ENCODE measurements at regions not wholly inside any gene's neighbourhood (a gene's known extent, or its start where the extent isn't known, plus 50 kb on each side); places are given as distances from the start of the nearest gene placed in this dataset.
A peak's percentile ranks its signal among the peaks of the same experiment; 100 is the strongest.
"Not testable (repeated sequence)": the region's sequence is repeated elsewhere in the genome, so short reads cannot be mapped to it uniquely, and the experiment has no call there.

GRCh38 chr5:34188001-34188822, 145.2 kb upstream of the C1QTNF3 start:
- not testable (repeated sequence) for H3K4me3 ChIP-seq (ENCODE audit: low read length); H3K27ac ChIP-seq (ENCODE audit: low read depth, low read length); H3K27ac Mint-ChIP-seq; H3K36me3 ChIP-seq (ENCODE audit: control insufficient read depth, insufficient read depth, low read length); H3K4me3 Mint-ChIP-seq; H3K4me1 ChIP-seq (ENCODE audit: control insufficient read depth, insufficient read depth, low read length); H3K27me3 ChIP-seq (ENCODE audit: control insufficient read depth, insufficient read depth, low read length, poor library complexity, severe bottlenecking); H3K27me3 Mint-ChIP-seq (ENCODE audit: insufficient read depth); H3K9me3 ChIP-seq (ENCODE audit: control insufficient read depth, low read length); H3K9ac ChIP-seq (ENCODE audit: extremely low read depth, low read length, poor library complexity, severe bottlenecking)
- peak; percentile 92 for DNase-seq
- peaks cover 63% of the 10 kb centered on the region for H3K36me3 Mint-ChIP-seq (ENCODE audit: low read depth)
- H3K4me1 Mint-ChIP-seq, result peaks cover 20% of the 10 kb centered on the region
- TF ChIP-seq CTCF (conservative IDR thresholded peaks at IDR 0.05), result peak; percentile 84
- H3K9me3 Mint-ChIP-seq, result peaks cover 20% of the 10 kb centered on the region
- WGBS, 2 experiments (ENCODE audit: insufficient coverage in 1 of 2, insufficient read length in 1 of 2), result 91 to 95% methylated on average over 6 to 8 of the region's 11 CpGs

- DNase-seq; H3K9ac ChIP-seq (ENCODE audit: extremely low read depth, low read length, poor library complexity, severe bottlenecking); H3K27ac Mint-ChIP-seq; H3K9me3 ChIP-seq (ENCODE audit: control insufficient read depth, low read length); H3K27me3 Mint-ChIP-seq (ENCODE audit: insufficient read depth); H3K36me3 ChIP-seq (ENCODE audit: control insufficient read depth, insufficient read depth, low read length); H3K4me1 ChIP-seq (ENCODE audit: control insufficient read depth, insufficient read depth, low read length); H3K4me3 Mint-ChIP-seq; H3K27me3 ChIP-seq (ENCODE audit: control insufficient read depth, insufficient read depth, low read length, poor library complexity, severe bottlenecking); H3K27ac ChIP-seq (ENCODE audit: low read depth, low read length); H3K4me3 ChIP-seq (ENCODE audit: low read length): not testable (repeated sequence)
- Mint-ChIP-seq H3K9me3 (peaks cover 20% of the 10 kb centered on the region), H3K4me1 (peaks cover 25% of the 10 kb centered on the region), H3K36me3 (ENCODE audit: low read depth) (peaks cover 64% of the 10 kb centered on the region)
- WGBS, 2 experiments (ENCODE audit: insufficient coverage in 1 of 2, insufficient read length in 1 of 2), result 94% methylated on average over 10 to 18 of the region's 21 CpGs
Observed at GRCh38 chr5:34189246-34189645, 146.2 kb upstream of the C1QTNF3 start.

- H3K4me1 ChIP-seq (ENCODE audit: control insufficient read depth, insufficient read depth, low read length); H3K4me3 ChIP-seq (ENCODE audit: low read length); H3K27ac ChIP-seq (ENCODE audit: low read depth, low read length); H3K27me3 Mint-ChIP-seq (ENCODE audit: insufficient read depth); H3K27ac Mint-ChIP-seq; H3K36me3 ChIP-seq (ENCODE audit: control insufficient read depth, insufficient read depth, low read length); H3K9me3 ChIP-seq (ENCODE audit: control insufficient read depth, low read length); H3K4me3 Mint-ChIP-seq; H3K27me3 ChIP-seq (ENCODE audit: control insufficient read depth, insufficient read depth, low read length, poor library complexity, severe bottlenecking); H3K9ac ChIP-seq (ENCODE audit: extremely low read depth, low read length, poor library complexity, severe bottlenecking): not testable (repeated sequence)
- H3K36me3 Mint-ChIP-seq (ENCODE audit: low read depth), result peaks cover 64% of the 10 kb centered on the region
- WGBS, 2 experiments (ENCODE audit: insufficient coverage in 1 of 2, insufficient read length in 1 of 2), result 94 to 99% methylated on average over 16 of the region's 16 CpGs
- peak; percentile 41 for DNase-seq
- peaks cover 25% of the 10 kb centered on the region for H3K4me1 Mint-ChIP-seq
- peaks cover 20% of the 10 kb centered on the region for H3K9me3 Mint-ChIP-seq
Observed at GRCh38 chr5:34189752-34190411, 146.9 kb upstream of the C1QTNF3 start.

- not testable (repeated sequence) for H3K27me3 Mint-ChIP-seq (ENCODE audit: insufficient read depth); H3K4me3 ChIP-seq (ENCODE audit: low read length); H3K27ac Mint-ChIP-seq; H3K27ac ChIP-seq (ENCODE audit: low read depth, low read length); H3K4me3 Mint-ChIP-seq; H3K27me3 ChIP-seq (ENCODE audit: control insufficient read depth, insufficient read depth, low read length, poor library complexity, severe bottlenecking); H3K4me1 ChIP-seq (ENCODE audit: control insufficient read depth, insufficient read depth, low read length); H3K9ac ChIP-seq (ENCODE audit: extremely low read depth, low read length, poor library complexity, severe bottlenecking); H3K9me3 ChIP-seq (ENCODE audit: control insufficient read depth, low read length); H3K36me3 ChIP-seq (ENCODE audit: control insufficient read depth, insufficient read depth, low read length)
- Mint-ChIP-seq H3K4me1 (peaks cover 24% of the 10 kb centered on the region), H3K9me3 (peaks cover 20% of the 10 kb centered on the region), H3K36me3 (ENCODE audit: low read depth) (peaks cover 62% of the 10 kb centered on the region)
- DNase-seq, result peak; percentile 43
- WGBS, 2 experiments (ENCODE audit: insufficient coverage in 1 of 2, insufficient read length in 1 of 2), result 95 to 96% methylated on average over 12 to 14 of the region's 16 CpGs
Observed at GRCh38 chr5:34190466-34190865, 147.5 kb upstream of the C1QTNF3 start.

- H3K36me3 Mint-ChIP-seq (ENCODE audit: low read depth), result peaks cover 61% of the 10 kb centered on the region
- H3K27ac ChIP-seq (ENCODE audit: low read depth, low read length), result peak overlapping the region; percentile 58
- H3K27ac Mint-ChIP-seq, result peak overlapping the region; percentile 79
- 94 to 95% methylated on average over 17 of the region's 17 CpGs for WGBS, 2 experiments (ENCODE audit: insufficient coverage in 1 of 2, insufficient read length in 1 of 2)
- peaks cover 21% of the 10 kb centered on the region for H3K4me1 Mint-ChIP-seq
- not testable (repeated sequence) for H3K4me3 Mint-ChIP-seq; H3K27me3 Mint-ChIP-seq (ENCODE audit: insufficient read depth); H3K9me3 ChIP-seq (ENCODE audit: control insufficient read depth, low read length); H3K36me3 ChIP-seq (ENCODE audit: control insufficient read depth, insufficient read depth, low read length); H3K27me3 ChIP-seq (ENCODE audit: control insufficient read depth, insufficient read depth, low read length, poor library complexity, severe bottlenecking); H3K4me1 ChIP-seq (ENCODE audit: control insufficient read depth, insufficient read depth, low read length); H3K4me3 ChIP-seq (ENCODE audit: low read length); H3K9ac ChIP-seq (ENCODE audit: extremely low read depth, low read length, poor library complexity, severe bottlenecking)
- peak; percentile 45 for DNase-seq
- peaks cover 20% of the 10 kb centered on the region for H3K9me3 Mint-ChIP-seq
Observed at GRCh38 chr5:34191279-34191744, 148.3 kb upstream of the C1QTNF3 start.

Measured in endodermal cell (in vitro differentiated cells).